ENCODE measurements at regions not wholly inside any gene's neighbourhood (a gene's known extent, or its start where the extent isn't known, plus 50 kb on each side); places are given as distances from the start of the nearest gene placed in this dataset.

- no peak for TF ChIP-seq TCF12 (IDR thresholded peaks at IDR 0.05)
- no peak for TF ChIP-seq SMC3 (IDR thresholded peaks at IDR 0.05; ENCODE audit: low read depth, low read length)
- no peak for TF ChIP-seq POLR2AphosphoS5 (IDR thresholded peaks at IDR 0.05; ENCODE audit: low read depth, low read length)
- TF ChIP-seq, protein P1, sequence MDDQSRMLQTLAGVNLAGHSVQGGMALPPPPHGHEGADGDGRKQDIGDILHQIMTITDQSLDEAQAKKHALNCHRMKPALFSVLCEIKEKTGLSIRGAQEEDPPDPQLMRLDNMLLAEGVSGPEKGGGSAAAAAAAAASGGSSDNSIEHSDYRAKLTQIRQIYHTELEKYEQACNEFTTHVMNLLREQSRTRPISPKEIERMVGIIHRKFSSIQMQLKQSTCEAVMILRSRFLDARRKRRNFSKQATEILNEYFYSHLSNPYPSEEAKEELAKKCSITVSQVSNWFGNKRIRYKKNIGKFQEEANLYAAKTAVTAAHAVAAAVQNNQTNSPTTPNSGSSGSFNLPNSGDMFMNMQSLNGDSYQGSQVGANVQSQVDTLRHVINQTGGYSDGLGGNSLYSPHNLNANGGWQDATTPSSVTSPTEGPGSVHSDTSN (IDR thresholded peaks at IDR 0.05): no peak
- TF ChIP-seq CHD2 (IDR thresholded peaks at IDR 0.05; ENCODE audit: low read length, partially characterized antibody): no peak
- TF ChIP-seq, protein P2, sequence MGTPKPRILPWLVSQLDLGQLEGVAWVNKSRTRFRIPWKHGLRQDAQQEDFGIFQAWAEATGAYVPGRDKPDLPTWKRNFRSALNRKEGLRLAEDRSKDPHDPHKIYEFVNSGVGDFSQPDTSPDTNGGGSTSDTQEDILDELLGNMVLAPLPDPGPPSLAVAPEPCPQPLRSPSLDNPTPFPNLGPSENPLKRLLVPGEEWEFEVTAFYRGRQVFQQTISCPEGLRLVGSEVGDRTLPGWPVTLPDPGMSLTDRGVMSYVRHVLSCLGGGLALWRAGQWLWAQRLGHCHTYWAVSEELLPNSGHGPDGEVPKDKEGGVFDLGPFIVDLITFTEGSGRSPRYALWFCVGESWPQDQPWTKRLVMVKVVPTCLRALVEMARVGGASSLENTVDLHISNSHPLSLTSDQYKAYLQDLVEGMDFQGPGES (IDR thresholded peaks at IDR 0.05; ENCODE audit: low read depth, low read length): no peak
- no peak for TF ChIP-seq USF2 (IDR thresholded peaks at IDR 0.05; ENCODE audit: borderline replicate concordance, low read depth, low read length)
- TF ChIP-seq GATA2 (CRISPR knock-in tag; IDR thresholded peaks at IDR 0.05): no peak
- TF ChIP-seq RXRA (IDR thresholded peaks at IDR 0.05; ENCODE audit: borderline replicate concordance, low read depth): no peak
- TF ChIP-seq, protein P3, sequence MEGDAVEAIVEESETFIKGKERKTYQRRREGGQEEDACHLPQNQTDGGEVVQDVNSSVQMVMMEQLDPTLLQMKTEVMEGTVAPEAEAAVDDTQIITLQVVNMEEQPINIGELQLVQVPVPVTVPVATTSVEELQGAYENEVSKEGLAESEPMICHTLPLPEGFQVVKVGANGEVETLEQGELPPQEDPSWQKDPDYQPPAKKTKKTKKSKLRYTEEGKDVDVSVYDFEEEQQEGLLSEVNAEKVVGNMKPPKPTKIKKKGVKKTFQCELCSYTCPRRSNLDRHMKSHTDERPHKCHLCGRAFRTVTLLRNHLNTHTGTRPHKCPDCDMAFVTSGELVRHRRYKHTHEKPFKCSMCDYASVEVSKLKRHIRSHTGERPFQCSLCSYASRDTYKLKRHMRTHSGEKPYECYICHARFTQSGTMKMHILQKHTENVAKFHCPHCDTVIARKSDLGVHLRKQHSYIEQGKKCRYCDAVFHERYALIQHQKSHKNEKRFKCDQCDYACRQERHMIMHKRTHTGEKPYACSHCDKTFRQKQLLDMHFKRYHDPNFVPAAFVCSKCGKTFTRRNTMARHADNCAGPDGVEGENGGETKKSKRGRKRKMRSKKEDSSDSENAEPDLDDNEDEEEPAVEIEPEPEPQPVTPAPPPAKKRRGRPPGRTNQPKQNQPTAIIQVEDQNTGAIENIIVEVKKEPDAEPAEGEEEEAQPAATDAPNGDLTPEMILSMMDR (IDR thresholded peaks at IDR 0.05): no peak
- TF ChIP-seq FOXM1 (IDR thresholded peaks at IDR 0.05; ENCODE audit: low read depth): no peak
- WGBS (ENCODE audit: low lambda C conversion rate): 45% methylated on average over 2 of the region's 2 CpGs
- no peak overlapping the region for H2AFZ ChIP-seq (ENCODE audit: low read depth)
- H3F3A ChIP-seq (replicated peaks; ENCODE audit: insufficient read depth): no peaks in the 10 kb centered on the region
- H3K4me3 ChIP-seq (ENCODE audit: low read depth in 2 of 2, low read length in 1 of 2): no peak overlapping the region
- no peaks in the 10 kb centered on the region for H3K4me1 ChIP-seq (ENCODE audit: control insufficient read depth in 1 of 2, insufficient read depth in 2 of 2, low read depth in 1 of 2, low read length in 1 of 2)
- H3K9ac ChIP-seq: no peak overlapping the region
- no peaks in the 10 kb centered on the region for H3K79me2 ChIP-seq (ENCODE audit: insufficient read depth)
- H3K27ac ChIP-seq (ENCODE audit: low read depth in 2 of 2, low read length in 1 of 2): no peak overlapping the region
- no peak for DNase-seq
- POLR2A ChIA-PET: no interaction called here
- H3K27me3 ChIP-seq (ENCODE audit: insufficient read depth): no peaks in the 10 kb centered on the region
- H3K4me2 ChIP-seq: no peak overlapping the region
- no peaks in the 10 kb centered on the region for H3K9me3 ChIP-seq
- CTCF ChIA-PET: no interaction called here
- no peaks in the 10 kb centered on the region for H3K36me3 ChIP-seq (replicated peaks in 1 of 2; ENCODE audit: control insufficient read depth in 1 of 2, insufficient read depth in 2 of 2, low read length in 1 of 2)
- no peaks in the 10 kb centered on the region for H3K9me2 ChIP-seq
- no peaks in the 10 kb centered on the region for H4K20me1 ChIP-seq (ENCODE audit: insufficient read depth)
Observed at GRCh38 chr1:69491416-69491815, 76.3 kb upstream of the LRRC7 start.

DNA sequence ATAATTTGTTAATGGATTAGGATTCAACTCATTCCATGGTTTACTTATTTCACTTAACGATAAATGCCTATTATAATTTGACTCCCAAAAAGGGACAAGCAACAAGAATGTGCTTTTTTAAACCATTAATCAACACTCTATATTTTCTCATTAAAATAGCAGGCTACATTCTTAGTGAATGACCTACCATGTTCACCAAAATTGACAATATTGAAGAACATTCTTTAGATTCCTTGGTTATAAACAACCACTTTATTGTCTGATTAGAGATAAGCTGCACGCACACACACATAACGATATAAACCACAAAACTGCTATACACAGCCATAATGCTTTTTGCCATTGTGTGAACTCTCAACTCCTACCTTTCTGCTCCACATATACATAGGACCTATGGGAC, 75.4 kb upstream of the LRRC7 start:
- TF ChIP-seq POLR2AphosphoS5 (IDR thresholded peaks at IDR 0.05; ENCODE audit: low read depth, low read length) (no peak), TCF12 (IDR thresholded peaks at IDR 0.05) (no peak), MXI1 (IDR thresholded peaks at IDR 0.05; ENCODE audit: low read depth, low read length) (no peak), MEF2A (IDR thresholded peaks at IDR 0.05; ENCODE audit: borderline replicate concordance, low read depth) (no peak)
- TF ChIP-seq, protein P2 (IDR thresholded peaks at IDR 0.05; ENCODE audit: low read depth, low read length): no peak
- TF ChIP-seq, protein P1 (IDR thresholded peaks at IDR 0.05): no peak
- WGBS (ENCODE audit: low lambda C conversion rate): 48% methylated on average over 3 of the region's 3 CpGs
- Histone ChIP-seq H4K20me1 (ENCODE audit: insufficient read depth) (no peaks in the 10 kb centered on the region), H3K4me2 (no peak overlapping the region), H2AFZ (ENCODE audit: low read depth) (no peak overlapping the region), H3K4me3 (ENCODE audit: low read depth in 2 of 2, low read length in 1 of 2) (no peak overlapping the region), H3K27me3 (ENCODE audit: insufficient read depth) (no peaks in the 10 kb centered on the region), H3K9ac (no peak overlapping the region), H3K27ac (ENCODE audit: low read depth in 2 of 2, low read length in 1 of 2) (no peak overlapping the region), H3K9me2 (no peaks in the 10 kb centered on the region), H3K79me2 (ENCODE audit: insufficient read depth) (no peaks in the 10 kb centered on the region), H3K36me3 (replicated peaks in 1 of 2; ENCODE audit: control insufficient read depth in 1 of 2, insufficient read depth in 2 of 2, low read length in 1 of 2) (no peaks in the 10 kb centered on the region), H3F3A (replicated peaks; ENCODE audit: insufficient read depth) (no peaks in the 10 kb centered on the region), H3K4me1 (ENCODE audit: control insufficient read depth in 1 of 2, insufficient read depth in 2 of 2, low read depth in 1 of 2, low read length in 1 of 2) (no peaks in the 10 kb centered on the region), H3K9me3 (no peaks in the 10 kb centered on the region)
- ChIA-PET POLR2A (no interaction called here), CTCF (interaction anchor here (1.3 kb wide), 1 partner anchor 10 kb away, joined by 3 read pairs; no protein-coding TSS in a partner anchor)
- DNase-seq: no peak

Data from SK-N-SH (cell line).